ENCODE measurements at regions not wholly inside any gene's neighbourhood (a gene's known extent, or its start where the extent isn't known, plus 50 kb on each side); places are given as distances from the start of the nearest gene placed in this dataset.

GRCh38 chr12:131636940-131637750, 73.7 kb upstream of the SFSWAP start:
- TF ChIP-seq, protein P1, sequence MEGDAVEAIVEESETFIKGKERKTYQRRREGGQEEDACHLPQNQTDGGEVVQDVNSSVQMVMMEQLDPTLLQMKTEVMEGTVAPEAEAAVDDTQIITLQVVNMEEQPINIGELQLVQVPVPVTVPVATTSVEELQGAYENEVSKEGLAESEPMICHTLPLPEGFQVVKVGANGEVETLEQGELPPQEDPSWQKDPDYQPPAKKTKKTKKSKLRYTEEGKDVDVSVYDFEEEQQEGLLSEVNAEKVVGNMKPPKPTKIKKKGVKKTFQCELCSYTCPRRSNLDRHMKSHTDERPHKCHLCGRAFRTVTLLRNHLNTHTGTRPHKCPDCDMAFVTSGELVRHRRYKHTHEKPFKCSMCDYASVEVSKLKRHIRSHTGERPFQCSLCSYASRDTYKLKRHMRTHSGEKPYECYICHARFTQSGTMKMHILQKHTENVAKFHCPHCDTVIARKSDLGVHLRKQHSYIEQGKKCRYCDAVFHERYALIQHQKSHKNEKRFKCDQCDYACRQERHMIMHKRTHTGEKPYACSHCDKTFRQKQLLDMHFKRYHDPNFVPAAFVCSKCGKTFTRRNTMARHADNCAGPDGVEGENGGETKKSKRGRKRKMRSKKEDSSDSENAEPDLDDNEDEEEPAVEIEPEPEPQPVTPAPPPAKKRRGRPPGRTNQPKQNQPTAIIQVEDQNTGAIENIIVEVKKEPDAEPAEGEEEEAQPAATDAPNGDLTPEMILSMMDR (IDR thresholded peaks at IDR 0.05; ENCODE audit: control extremely low read depth in 1 of 3, insufficient read depth in 1 of 3, low read depth in 1 of 3, low read length in 3 of 3) = no peak
- TF ChIP-seq EZH2 (IDR thresholded peaks at IDR 0.05; ENCODE audit: low read depth, low read length, severe bottlenecking) = no peak

All from H1 (cell line).